IPS-20b (cell line): ENCODE measurements at regions not wholly inside any gene's neighbourhood (a gene's known extent, or its start where the extent isn't known, plus 50 kb on each side); places are given as distances from the start of the nearest gene placed in this dataset.

ENCODE experiments used
- H3K27ac ChIP-seq: one replicate; pipeline ENCODE4 v1.5.1; 2013; ENCODE audit warnings: low read length
- H3K27me3 ChIP-seq: 2 replicates; pipeline ENCODE4 v1.6.1; 2013; ENCODE audit warnings: mild to moderate bottlenecking, low read length, inconsistent platforms; ENCODE audit not compliant: insufficient read depth
- H3K36me3 ChIP-seq: 2 replicates; pipeline ENCODE4 v1.6.1; 2013; ENCODE audit warnings: low read depth, mild to moderate bottlenecking, inconsistent platforms, low read length, moderate library complexity; ENCODE audit not compliant: insufficient read depth
- H3K4me1 ChIP-seq: 2 replicates; pipeline ENCODE4 v1.6.1; 2013; ENCODE audit warnings: mild to moderate bottlenecking, control low read depth, inconsistent platforms, low read length, moderate library complexity; ENCODE audit not compliant: insufficient read depth
- H3K4me3 ChIP-seq: 2 replicates; pipeline ENCODE4 v1.5.1; 2013; ENCODE audit warnings: mild to moderate bottlenecking, low read length, inconsistent platforms
- H3K9ac ChIP-seq: 2 replicates; pipeline ENCODE4 v1.6.1; 2013; ENCODE audit warnings: low read depth, mild to moderate bottlenecking, inconsistent platforms, low read length, moderate library complexity
- H3K9me3 ChIP-seq: 2 replicates; pipeline ENCODE4 v1.6.1; 2013; ENCODE audit warnings: mild to moderate bottlenecking, low read depth, low read length, inconsistent platforms; ENCODE audit not compliant: insufficient read depth

GRCh38 chr4:124952601-124953000 lies 240.1 kb upstream of the ANKRD50 start:
- Histone ChIP-seq H3K4me1 (peaks cover 10% of the 10 kb centered on the region), H3K36me3 (no peaks in the 10 kb centered on the region), H3K27me3 (no peaks in the 10 kb centered on the region), H3K27ac (no peak overlapping the region), H3K9me3 (no peaks in the 10 kb centered on the region), H3K4me3 (no peak overlapping the region), H3K9ac (no peak overlapping the region)

GRCh38 chr4:124948976-124949597 lies 236.6 kb upstream of the ANKRD50 start:
- Histone ChIP-seq H3K27ac (no peak overlapping the region), H3K4me3 (no peak overlapping the region), H3K36me3 (no peaks in the 10 kb centered on the region), H3K9me3 (no peaks in the 10 kb centered on the region), H3K27me3 (no peaks in the 10 kb centered on the region), H3K9ac (no peak overlapping the region), H3K4me1 (no peaks in the 10 kb centered on the region)

- H3K4me1 ChIP-seq = no peaks in the 10 kb centered on the region
- H3K9me3 ChIP-seq = no peaks in the 10 kb centered on the region
- no peak overlapping the region for H3K9ac ChIP-seq
- H3K4me3 ChIP-seq = no peak overlapping the region
- H3K27ac ChIP-seq = no peak overlapping the region
- no peaks in the 10 kb centered on the region for H3K27me3 ChIP-seq
- H3K36me3 ChIP-seq = no peaks in the 10 kb centered on the region
Measured at GRCh38 chr4:124947622-124948265, 235.2 kb upstream of the ANKRD50 start.

- Histone ChIP-seq H3K9me3 (no peaks in the 10 kb centered on the region), H3K9ac (no peak overlapping the region), H3K4me1 (no peaks in the 10 kb centered on the region), H3K27ac (no peak overlapping the region), H3K27me3 (no peaks in the 10 kb centered on the region), H3K4me3 (no peak overlapping the region), H3K36me3 (no peaks in the 10 kb centered on the region)
Measured at GRCh38 chr4:124946696-124947095, 234.2 kb upstream of the ANKRD50 start.

DNA sequence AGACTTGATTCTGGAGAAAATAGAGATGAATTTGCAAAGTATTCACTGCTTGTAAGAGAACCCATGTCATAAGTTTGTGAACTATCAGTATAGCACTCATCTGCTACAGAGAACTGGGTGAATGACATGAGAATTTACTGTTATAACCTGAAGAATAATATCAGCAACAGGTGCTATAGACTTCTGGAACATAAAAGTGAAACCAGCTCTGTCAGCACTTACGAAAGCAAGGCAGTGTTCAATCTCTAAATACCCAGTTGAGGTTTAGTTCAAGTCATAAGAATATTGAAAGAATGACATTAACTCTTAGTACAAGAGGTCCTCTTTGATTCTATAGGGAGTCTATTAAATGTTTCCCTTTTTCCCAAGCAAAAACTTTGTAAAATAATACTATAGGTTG lies 232.9 kb upstream of the ANKRD50 start:
- H3K36me3 ChIP-seq = no peaks in the 10 kb centered on the region
- no peak overlapping the region for H3K4me3 ChIP-seq
- H3K9me3 ChIP-seq = no peaks in the 10 kb centered on the region
- H3K27me3 ChIP-seq = no peaks in the 10 kb centered on the region
- no peak overlapping the region for H3K27ac ChIP-seq
- no peaks in the 10 kb centered on the region for H3K4me1 ChIP-seq
- H3K9ac ChIP-seq = no peak overlapping the region

DNA sequence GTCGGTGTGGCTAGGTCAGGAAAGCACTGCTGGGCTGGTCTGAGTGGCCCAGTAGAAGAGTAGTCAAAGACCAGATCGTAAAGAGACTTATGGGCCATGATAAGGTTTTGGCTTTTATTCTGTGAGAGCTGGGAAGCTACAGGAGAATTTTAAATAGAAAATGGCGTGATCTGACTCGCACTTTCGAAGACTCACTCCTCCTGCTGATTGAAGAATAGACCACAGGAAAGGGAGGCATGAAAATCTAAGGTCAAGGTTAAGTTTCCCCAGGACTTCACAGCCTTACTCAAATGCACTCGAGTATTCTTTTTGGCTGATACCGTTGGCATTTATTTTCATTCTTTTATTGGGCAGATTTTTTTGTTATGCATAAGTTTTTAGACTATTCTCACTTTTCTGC lies 231.4 kb upstream of the ANKRD50 start:
- no peak overlapping the region for H3K4me3 ChIP-seq
- H3K27me3 ChIP-seq = no peaks in the 10 kb centered on the region
- no peak overlapping the region for H3K9ac ChIP-seq
- no peaks in the 10 kb centered on the region for H3K9me3 ChIP-seq
- H3K27ac ChIP-seq = no peak overlapping the region
- H3K4me1 ChIP-seq = no peaks in the 10 kb centered on the region
- no peaks in the 10 kb centered on the region for H3K36me3 ChIP-seq

DNA sequence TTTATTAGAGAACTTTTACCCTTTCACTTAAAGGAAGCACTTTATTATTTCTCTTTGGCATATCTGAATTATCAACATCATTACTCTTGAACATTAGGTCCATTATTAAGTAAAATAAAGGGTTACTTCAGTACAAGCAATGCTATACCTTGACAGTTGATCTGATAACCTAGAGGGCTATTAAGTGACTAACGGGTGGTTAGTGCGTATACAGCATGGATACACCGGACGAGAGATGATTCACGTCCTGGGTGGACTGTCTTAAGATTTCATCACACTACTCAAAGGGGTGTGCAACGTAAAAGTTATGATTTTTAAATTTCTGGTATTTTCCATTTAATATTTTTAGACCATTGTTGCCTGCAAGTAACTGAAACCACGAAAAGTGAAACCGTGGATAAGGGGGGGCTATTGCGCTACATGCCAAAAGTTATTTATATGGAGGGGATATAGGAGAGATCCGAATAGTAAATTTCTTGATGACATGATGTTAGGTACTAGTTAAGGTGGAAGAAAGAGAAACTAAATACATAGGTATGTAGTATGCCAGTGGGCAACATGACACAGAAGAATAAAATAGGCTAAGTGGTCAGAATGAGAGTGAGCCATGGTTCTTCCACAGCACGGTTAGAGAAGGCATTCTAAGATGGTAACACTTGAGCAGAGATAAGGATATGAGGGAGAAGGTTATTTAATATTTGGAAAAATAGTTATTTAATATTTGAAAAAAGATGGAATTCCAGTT lies 230.8 kb upstream of the ANKRD50 start:
- no peak overlapping the region for H3K4me3 ChIP-seq
- H3K36me3 ChIP-seq = no peaks in the 10 kb centered on the region
- no peak overlapping the region for H3K9ac ChIP-seq
- H3K4me1 ChIP-seq = peaks cover 1% of the 10 kb centered on the region; the same call in 1 of the 2 replicates
- no peaks in the 10 kb centered on the region for H3K9me3 ChIP-seq
- H3K27me3 ChIP-seq = no peaks in the 10 kb centered on the region
- no peak overlapping the region for H3K27ac ChIP-seq

DNA sequence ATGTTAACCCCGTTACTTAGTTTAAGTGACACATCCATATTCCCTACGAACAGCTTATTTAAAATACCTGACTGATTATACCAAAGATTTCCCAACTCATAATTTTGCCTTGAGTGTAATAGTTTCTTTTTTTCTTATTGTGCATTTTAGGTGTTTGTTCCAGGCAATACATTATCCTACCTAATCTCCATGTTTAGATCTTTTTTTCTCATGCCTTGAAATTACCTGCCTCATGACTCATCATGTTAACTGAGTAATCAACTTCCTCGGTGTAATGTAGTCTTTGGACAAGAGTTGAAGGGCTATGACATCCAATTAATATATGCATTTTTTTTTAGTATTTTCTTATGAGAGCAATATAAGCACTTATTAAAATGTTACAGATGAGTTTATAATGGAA lies 228.7 kb upstream of the ANKRD50 start:
- peaks cover 12% of the 10 kb centered on the region; the same call in 1 of the 2 replicates for H3K4me1 ChIP-seq
- no peaks in the 10 kb centered on the region for H3K36me3 ChIP-seq
- H3K27ac ChIP-seq = no peak overlapping the region
- no peaks in the 10 kb centered on the region for H3K9me3 ChIP-seq
- H3K27me3 ChIP-seq = no peaks in the 10 kb centered on the region
- H3K9ac ChIP-seq = no peak overlapping the region
- H3K4me3 ChIP-seq = no peak overlapping the region

GRCh38 chr4:124940387-124940786 lies 227.9 kb upstream of the ANKRD50 start:
- Histone ChIP-seq H3K27me3 (no peaks in the 10 kb centered on the region), H3K9ac (no peak overlapping the region), H3K27ac (no peak overlapping the region), H3K4me1 (peaks cover 12% of the 10 kb centered on the region; the same call in 1 of the 2 replicates), H3K4me3 (no peak overlapping the region), H3K9me3 (no peaks in the 10 kb centered on the region), H3K36me3 (no peaks in the 10 kb centered on the region)

GRCh38 chr4:124939908-124940307 lies 227.4 kb upstream of the ANKRD50 start:
- H3K27ac ChIP-seq = no peak overlapping the region

GRCh38 chr4:124938836-124939235 lies 226.3 kb upstream of the ANKRD50 start:
- Histone ChIP-seq H3K9ac (no peak overlapping the region), H3K27ac (no peak overlapping the region), H3K36me3 (no peaks in the 10 kb centered on the region), H3K9me3 (no peaks in the 10 kb centered on the region), H3K4me1 (peaks cover 12% of the 10 kb centered on the region; the same call in 1 of the 2 replicates), H3K4me3 (no peak overlapping the region), H3K27me3 (no peaks in the 10 kb centered on the region)

More at GRCh38 chr4:124939908-124940307, 227.4 kb upstream of the ANKRD50 start:
- no peak overlapping the region for H3K9ac ChIP-seq
- H3K4me1 ChIP-seq = peaks cover 12% of the 10 kb centered on the region; the same call in 1 of the 2 replicates
- H3K4me3 ChIP-seq = no peak overlapping the region
- no peaks in the 10 kb centered on the region for H3K27me3 ChIP-seq
- no peaks in the 10 kb centered on the region for H3K36me3 ChIP-seq
- H3K9me3 ChIP-seq = no peaks in the 10 kb centered on the region

GRCh38 chr4:124937993-124938392 lies 225.5 kb upstream of the ANKRD50 start:
- Histone ChIP-seq H3K27me3 (no peaks in the 10 kb centered on the region), H3K36me3 (no peaks in the 10 kb centered on the region), H3K9me3 (no peaks in the 10 kb centered on the region), H3K9ac (no peak overlapping the region), H3K4me1 (peaks cover 12% of the 10 kb centered on the region; the same call in 1 of the 2 replicates), H3K27ac (no peak overlapping the region), H3K4me3 (no peak overlapping the region)
